ENCODE measurements at regions not wholly inside any gene's neighbourhood (a gene's known extent, or its start where the extent isn't known, plus 50 kb on each side); places are given as distances from the start of the nearest gene placed in this dataset.

GRCh38 chr6:169153401-169153800, 100.2 kb downstream of the THBS2 start:
- TF ChIP-seq POLR2AphosphoS5 (IDR thresholded peaks at IDR 0.05; ENCODE audit: low read depth, low read length) = no peak
- TF ChIP-seq POLR2A (IDR thresholded peaks at IDR 0.05; ENCODE audit: low read depth, low read length) = no peak
- no peak for TF ChIP-seq TAF1 (IDR thresholded peaks at IDR 0.05; ENCODE audit: borderline replicate concordance, low read depth, low read length)

All from GM12892 (cell line).